ENCODE measurements at regions not wholly inside any gene's neighbourhood (a gene's known extent, or its start where the extent isn't known, plus 50 kb on each side); places are given as distances from the start of the nearest gene placed in this dataset.

- TF ChIP-seq CTCF (IDR thresholded peaks at IDR 0.05; ENCODE audit: poor library complexity) (no peak), EZH2 (IDR thresholded peaks at IDR 0.05; ENCODE audit: borderline replicate concordance) (no peak), EZH2phosphoT487 (IDR thresholded peaks at IDR 0.05; ENCODE audit: low read depth, severe bottlenecking, unreplicated experiment) (no peak)
Observed at GRCh38 chr6:90863043-90863442, 276.2 kb upstream of the MAP3K7 start.

Measured in hepatocyte (in vitro differentiated cells).